ENCODE measurements at regions not wholly inside any gene's neighbourhood (a gene's known extent, or its start where the extent isn't known, plus 50 kb on each side); places are given as distances from the start of the nearest gene placed in this dataset.
"Not testable (repeated sequence)": the region's sequence is repeated elsewhere in the genome, so short reads cannot be mapped to it uniquely, and the experiment has no call there.

DNA sequence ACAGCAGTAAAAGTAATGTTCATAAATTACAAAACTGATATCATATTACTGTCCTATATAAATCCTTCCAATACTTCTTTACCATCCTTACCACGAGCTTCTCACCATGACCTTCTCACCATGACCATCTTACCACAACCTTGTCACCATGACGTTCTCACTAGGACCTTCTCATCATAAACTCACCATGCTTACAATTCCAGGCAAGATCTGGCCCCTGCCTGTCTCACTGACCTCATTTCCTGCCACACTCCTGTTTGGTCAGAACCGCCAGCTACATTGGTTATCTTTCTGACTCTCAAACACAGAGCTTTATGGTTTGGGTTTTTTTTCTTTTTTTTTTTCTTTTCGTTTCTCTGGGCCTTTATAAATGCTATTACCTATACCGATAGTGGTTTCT, 827.6 kb downstream of the RNF144A start:
- no peak for DNase-seq (ENCODE audit: low read depth in 1 of 2, low spot score in 1 of 2)

DNA sequence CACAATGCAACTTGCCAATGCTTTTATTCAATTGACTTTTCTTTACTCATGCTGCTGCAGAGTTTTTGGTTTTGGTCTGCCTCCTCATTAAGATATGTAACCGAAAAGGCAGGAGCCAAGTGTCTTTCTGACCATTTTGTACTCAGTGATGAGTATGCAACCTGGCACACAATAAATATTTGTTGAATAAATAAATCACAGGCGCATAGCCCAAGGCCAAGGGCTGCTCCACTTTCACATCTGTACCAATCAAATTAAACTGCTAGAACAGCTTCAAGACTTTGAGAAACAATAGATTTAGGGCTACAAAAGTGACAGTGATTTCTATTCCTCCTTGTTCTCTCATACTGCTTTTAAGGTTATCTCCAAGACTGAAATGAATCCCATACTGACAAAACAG, 828.2 kb downstream of the RNF144A start:
- no peak for DNase-seq (ENCODE audit: low read depth in 1 of 2, low spot score in 1 of 2)

DNA sequence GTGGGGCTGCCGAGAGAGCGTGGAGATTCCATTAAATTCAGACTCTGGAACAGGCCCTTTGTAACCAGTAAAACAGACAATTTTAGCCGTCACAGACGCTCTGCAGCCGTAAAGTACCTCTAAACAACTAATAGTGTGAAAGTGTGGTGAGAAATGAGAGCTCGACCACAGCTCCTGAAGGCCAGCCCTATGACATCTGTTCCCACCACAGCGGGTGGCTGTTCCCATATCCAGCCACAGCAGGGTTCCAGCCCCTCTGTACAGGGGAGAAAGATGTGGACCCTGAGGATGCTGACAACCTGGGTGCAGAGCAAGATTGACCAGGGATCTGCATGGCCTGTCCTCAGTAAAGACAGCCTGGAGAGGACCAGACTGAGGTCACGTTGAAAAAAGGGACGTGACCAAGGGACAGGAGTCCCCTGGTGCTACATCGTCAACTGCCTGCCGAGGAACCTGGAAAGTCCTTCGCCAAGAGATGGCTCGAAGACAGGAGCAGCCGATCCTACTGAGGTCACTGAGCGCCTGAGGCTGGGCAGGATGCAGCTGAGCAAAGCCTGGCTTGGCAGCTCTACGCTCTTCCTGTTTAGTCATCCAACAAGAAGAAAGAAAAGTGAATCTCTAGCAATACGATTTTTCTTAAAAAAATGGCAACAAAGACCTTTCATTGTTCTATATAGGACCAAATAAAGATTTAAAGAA, 831.7 kb downstream of the RNF144A start:
- no peak for DNase-seq (ENCODE audit: low read depth in 1 of 2, low spot score in 1 of 2)

DNA sequence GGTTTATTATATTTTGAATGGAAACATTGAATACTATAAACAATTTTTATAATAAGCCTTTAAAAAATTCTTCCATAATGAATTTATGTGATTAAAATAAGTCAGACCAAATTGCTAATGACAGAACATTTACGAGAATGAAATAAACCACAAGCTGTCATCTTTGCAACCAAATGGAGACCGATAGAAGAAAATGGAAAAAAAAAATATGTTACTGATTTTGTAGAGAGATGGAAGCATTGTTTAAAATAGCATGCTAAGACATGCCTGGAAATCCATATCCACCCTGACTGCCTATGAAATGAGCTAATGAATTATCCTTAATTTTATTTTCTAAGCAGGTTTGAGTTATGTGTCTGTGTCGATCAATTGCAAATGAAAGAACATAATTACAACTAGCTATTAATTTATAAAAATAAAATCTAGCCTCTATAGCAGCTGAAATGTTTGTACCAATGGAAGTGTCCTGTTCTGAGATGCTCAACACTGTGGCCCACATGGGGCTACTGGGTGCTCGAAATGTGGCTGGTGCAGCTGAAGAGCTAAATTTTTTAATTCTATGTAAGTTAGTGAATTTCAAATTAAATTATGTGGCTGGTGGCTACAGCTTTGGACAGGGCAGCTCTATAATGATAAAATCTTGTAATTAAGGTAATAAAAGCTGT, 832.8 kb downstream of the RNF144A start:
- no peak for DNase-seq (ENCODE audit: low read depth in 1 of 2, low spot score in 1 of 2)

DNA sequence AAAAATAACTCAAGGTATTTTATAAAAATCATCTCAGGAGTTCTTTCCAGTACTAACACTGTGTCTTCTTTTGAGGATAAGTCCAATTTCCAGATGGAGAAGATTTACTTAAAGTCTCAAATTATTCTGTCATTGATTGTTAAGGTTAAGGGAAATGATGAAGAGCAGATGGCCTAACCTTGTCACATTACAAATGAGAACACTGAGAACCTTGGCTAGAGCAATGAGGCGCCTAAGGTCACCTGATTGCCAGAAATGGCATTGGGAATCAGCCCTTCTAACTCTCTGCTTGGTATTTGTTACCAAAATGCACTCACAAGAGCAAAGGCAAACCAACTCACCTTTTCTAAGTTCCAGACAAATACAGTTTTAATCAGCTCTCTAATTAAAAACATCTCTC, 835.1 kb downstream of the RNF144A start:
- no peak for DNase-seq (ENCODE audit: low read depth in 1 of 2, low spot score in 1 of 2)

DNA sequence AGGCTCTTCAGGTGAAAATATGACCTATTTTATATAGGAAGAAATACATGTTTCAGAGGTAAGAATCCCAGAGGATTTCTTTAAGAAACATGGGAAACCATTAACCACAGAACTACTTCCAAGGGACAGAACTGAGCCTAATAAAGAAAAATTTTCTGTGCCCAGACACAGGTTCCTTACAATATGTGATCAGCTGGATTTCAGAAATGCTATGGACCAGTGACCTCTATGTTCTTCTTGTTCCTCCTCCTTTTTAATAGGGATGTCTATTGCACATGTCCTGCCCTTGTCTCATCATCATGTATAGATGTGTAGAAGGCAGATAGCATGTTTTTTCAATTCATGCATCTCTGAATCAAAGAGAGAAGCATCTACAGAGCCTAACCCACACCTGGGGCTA, 836.6 kb downstream of the RNF144A start:
- DNase-seq (ENCODE audit: low read depth in 1 of 2, low spot score in 1 of 2): no peak

DNA sequence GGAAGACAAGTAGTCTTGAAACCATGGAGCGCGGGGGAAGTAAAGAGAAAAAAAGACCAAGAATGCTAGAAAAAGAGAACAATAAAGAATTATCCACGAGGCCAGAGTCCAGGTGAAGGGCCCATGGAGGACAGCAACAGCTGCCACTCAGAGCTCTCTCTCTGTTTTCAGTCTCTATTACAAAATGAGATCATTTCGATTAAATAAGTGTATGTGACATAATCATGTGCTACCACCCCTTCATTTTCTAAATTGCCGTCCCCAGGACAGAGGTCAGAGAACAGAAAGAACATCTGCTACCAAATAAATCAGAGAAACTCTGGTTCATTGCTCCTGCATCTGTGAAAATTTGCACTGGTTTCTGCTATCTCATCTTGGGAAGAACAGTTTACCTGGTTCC, 838.7 kb downstream of the RNF144A start:
- no peak for DNase-seq (ENCODE audit: low read depth in 1 of 2, low spot score in 1 of 2)

DNA sequence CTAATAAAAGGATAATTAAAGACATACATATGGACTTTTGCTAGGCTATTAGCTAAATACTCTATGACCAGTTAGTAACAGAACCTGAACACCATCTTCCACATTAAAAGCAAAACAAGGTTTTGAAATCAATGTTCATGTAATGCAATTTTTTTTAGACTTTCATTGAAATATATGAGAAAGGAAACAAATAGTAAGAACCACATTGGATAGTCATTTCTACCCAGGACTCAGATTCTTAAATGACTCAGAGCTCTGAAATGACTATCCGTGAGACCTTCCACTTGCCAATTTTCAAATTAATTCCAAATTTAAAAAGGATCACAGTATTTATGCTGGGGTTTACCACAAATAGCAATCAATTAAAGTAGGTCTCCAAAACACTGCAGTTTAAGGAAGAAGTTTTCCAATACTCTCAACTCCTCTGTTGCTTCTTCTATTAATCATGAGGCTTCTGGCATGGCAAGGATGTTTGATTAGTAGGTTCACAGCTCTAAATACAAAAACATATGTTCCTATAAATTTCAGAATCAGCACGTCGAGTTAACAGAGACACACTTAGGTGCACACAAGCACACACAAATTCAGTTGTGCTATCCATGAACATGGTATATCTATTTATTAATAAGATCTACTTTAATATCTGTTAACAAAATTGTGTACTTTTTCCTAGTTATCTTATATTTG, 841.0 kb downstream of the RNF144A start:
- DNase-seq (ENCODE audit: low read depth in 1 of 2, low spot score in 1 of 2): no peak

DNA sequence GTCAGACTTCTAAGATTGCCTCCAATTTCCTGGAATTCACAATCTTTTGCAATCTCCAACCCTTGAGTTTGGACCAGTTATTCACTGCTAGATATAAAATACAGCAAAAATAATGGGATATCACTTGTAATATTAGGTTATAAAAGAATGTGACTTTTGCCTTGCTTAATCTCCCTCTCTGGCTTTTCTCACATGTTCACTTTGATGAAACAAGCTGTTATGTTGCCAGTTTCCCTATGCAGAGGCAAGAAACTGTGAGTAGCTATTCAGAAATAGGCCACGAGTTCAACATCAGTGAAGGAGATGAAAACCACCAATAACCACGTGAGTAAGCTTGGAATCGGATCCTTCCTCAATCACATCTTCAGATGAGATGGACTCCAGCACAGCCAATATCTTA, 842.7 kb downstream of the RNF144A start:
- no peak for DNase-seq (ENCODE audit: low read depth in 1 of 2, low spot score in 1 of 2)

DNA sequence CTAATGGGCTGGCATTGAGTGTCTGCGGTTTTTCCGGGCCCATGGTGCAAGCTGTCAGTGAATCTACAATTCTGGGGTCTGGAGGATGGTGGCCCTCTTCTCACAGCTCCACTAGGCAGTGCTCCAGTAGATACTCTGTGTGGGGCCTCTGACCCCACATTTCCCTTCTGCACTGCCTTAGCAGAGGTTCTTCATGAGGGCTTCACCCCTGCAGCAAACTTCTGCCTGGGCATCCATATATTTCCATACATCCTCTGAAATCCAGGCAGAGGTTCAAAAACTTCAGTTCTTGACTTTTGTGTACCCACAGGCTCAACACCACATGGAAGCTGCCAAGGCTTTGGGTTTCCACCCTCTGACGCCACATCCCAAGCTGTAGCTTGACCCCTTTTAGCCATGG, 846.2 kb downstream of the RNF144A start:
- not testable (repeated sequence) for DNase-seq (ENCODE audit: low read depth in 1 of 2, low spot score in 1 of 2)

DNA sequence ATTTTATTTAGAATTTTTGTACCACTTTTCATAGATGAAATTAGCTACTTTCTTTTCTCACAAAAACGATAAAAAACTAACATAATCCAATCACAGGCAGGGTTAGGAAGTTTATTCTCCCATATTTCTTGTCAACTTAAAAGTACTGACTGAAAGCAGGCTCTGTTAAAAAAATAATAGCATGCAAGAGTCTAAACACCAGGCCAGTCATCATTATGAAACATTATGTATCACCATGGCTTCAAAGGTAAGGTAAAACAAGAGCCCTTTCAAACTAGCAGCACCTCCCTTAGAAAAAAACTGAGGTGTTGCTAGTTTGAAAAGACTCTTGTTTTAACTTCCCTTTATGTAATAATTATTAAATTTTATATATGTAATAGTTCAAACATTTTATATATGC, 848.0 kb downstream of the RNF144A start:
- no peak for DNase-seq (ENCODE audit: low read depth in 1 of 2, low spot score in 1 of 2)

DNA sequence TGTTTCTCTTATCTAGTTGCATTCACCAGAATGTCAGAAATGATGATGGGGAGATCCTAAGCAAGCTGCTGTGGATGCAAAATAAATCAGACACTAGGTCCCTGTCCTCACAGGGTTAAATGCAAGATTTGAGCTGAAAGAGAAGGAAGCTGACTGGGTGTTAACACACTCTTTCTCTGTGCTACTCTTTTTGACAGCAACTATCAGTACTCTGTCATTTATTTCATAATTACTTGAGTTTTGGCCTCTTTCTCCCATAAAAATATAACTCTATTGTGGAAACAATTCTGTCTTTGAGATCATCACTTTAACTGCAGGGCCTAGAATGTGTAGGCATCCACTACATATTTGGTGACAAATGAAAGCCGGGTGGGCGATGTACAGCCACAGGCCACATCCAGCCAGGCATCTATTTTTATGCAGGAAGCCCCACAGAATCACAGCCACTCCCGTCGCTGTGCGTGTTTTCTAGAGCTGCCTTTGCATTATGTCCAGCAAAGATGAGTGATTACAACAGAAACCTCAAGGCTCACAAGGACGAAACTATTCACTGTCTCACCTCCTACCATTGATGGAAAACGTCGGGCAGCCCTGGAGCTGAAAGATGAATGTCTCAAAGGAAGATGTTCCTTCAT, 849.0 kb downstream of the RNF144A start:
- no peak for DNase-seq (ENCODE audit: low read depth in 1 of 2, low spot score in 1 of 2)

DNA sequence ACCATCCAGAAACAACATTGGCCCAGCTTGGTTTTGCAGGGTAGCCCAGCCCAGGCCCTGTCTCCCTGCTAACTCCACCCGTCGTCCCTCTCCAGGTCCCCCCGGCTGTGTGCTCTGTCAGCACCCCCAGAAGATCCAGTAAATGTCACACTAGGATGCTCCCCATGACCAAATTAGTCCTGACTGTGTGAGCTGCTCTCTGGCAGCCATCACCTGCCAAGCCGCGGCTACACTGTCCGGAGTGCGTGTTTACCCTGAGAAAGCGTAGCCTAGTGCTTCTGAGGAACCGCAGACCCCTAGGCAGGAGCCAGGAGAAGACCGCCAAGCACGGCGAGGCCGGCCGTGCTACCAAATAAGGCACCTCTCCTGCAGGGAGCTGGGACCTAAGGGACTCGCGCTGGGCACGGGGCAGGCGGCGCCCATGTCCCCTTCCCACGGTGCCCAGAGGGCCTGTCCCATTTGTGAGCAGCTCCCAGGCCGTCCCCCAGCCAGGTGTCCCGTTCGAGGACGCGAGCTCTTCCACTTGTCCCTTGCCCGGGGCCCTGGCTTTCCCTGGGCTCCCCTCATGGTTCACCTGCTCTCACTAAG, 849.9 kb downstream of the RNF144A start:
- DNase-seq (ENCODE audit: low read depth in 1 of 2, low spot score in 1 of 2): no peak

DNA sequence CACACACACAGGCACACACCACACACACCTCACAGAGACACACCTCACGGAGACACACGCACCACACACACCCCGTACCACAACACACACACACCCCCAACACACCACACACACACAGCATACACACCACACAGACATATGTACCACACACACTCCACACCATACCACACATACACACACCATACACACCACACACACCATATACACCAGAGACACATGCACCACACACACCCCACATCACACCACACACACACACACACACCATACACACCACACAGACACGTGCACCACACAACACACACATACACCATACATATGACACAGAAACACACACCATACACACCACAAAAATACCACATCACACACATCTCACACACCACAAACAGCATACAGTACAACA, 850.7 kb downstream of the RNF144A start:
- DNase-seq (ENCODE audit: low read depth in 1 of 2, low spot score in 1 of 2): no peak

DNA sequence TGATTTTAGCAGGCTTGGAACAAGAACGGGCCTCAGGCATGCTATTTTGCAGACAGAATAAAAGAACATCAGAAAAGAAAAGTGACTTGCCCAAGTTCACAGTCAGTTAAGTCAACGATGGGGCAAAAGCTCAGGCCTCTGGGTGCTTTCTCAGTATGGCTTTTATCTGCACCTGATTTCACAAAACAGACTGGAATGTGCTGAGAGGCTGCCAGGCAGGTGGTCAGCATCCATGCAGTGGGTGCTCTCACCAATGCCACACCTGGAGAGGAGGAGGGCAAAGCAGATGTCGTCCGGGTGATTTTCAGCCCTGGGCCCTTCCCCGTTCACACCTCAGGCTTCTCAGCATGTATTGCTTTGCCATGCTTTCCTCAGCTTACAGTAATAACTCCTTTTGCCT, 854.6 kb downstream of the RNF144A start:
- DNase-seq (ENCODE audit: low read depth in 1 of 2, low spot score in 1 of 2): no peak

DNA sequence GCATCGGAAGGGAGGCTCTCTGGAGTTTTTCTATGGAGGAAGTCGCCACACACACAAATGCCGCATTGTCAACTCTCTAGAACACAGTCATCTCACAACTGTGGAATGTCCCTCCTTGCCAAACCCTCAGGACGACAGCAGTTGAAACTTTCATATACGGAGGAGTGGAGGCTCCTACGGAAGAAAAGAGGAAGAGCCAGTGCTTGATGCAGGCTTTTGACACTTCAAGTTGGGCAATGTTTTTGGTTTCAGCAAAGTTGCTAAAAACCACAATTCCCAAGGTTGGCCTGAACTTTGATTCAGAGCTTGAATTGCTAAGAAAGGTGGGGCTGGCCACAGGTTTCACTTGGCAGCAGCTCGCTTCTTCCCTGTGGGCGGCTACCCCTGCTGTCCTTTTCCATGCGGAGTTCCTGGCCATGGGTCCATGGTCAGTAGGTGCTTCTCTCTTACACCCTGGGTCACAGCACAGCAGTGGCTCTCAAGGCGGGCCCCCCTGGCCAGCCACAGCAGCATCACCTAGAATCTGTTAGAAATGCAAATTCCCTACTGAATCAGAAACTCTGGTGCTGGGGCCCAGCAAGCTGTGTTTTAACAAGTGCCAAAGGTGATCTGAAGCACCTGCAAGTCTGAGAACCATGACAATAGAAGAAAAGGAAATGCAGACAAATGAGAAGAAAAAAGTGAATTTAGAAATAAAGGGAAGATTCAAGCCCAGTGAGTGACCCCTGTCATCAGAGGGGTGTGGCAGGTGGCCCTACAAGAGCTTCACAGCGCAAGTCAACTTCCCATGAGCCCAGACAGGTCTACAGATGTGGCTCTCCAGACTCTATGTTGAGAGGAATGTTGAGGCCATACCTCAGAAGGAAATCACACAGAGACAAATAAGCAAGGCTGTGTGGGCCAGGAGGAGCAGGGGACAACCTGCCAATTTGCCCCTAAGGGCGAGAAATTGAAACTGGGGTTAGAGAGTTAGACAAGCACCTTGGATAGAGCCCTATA, 856.4 kb downstream of the RNF144A start:
- DNase-seq (ENCODE audit: low read depth in 1 of 2, low spot score in 1 of 2): peak in 1 of 2 donors; percentile 15

DNA sequence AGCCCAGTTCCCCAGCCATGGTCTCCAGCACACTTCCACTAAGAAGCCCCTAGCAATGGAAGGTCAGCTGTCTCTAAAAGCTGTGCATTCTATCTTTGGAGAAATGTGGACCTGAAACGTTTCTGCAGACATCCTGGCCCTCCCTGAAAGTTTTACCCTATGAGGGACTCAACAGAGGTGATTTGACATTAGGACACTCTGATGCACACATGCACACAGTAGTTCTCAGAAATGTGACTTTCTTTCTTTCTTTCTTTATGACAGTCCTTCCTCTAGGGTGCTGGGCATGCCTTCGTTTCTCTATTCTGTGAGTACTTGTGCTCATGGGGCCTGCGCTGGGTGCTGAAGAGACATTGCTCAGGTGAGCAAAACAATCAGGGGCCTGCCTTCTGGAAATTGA, 857.3 kb downstream of the RNF144A start:
- DNase-seq (ENCODE audit: low read depth in 1 of 2, low spot score in 1 of 2): no peak

DNA sequence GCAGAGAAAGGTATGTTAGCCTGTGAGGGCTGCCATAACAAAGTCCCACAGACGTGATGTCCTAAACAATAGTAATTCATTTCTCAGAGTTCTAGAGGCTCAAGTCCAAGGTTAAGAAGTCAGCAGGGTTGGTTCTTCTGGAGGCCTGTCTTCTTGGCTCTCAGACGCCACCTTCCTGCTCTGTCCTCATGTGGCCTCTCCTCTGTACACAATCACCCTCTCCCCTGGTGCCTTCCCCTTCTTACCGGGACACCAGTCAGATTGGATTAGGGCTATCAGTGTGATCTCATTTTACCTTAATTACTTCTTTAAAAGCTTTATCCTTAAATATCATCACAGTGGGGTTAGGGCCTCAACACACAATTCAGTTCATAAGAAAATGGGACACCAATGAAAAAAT, 860.5 kb downstream of the RNF144A start:
- DNase-seq (ENCODE audit: low read depth in 1 of 2, low spot score in 1 of 2): no peak

DNA sequence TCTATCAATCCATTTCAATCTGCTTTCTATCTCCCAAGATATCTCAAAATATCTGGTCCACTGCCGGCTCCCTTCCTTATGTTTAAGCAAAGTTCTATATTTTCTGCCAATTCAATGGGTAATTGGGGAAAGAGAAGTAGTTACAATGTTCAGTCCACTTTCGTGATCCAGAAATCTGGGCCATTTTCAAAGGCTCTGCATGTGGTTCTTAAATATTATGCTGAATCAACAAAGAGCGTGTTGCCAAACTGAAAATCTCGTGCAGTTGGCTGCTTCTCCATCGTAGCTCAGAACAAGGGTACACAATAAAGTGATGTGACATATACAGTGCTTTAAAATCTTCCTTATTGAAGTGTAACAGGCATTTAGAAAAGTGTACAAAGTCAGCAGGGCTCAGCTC, 863.1 kb downstream of the RNF144A start:
- DNase-seq (ENCODE audit: low read depth in 1 of 2, low spot score in 1 of 2): no peak

DNA sequence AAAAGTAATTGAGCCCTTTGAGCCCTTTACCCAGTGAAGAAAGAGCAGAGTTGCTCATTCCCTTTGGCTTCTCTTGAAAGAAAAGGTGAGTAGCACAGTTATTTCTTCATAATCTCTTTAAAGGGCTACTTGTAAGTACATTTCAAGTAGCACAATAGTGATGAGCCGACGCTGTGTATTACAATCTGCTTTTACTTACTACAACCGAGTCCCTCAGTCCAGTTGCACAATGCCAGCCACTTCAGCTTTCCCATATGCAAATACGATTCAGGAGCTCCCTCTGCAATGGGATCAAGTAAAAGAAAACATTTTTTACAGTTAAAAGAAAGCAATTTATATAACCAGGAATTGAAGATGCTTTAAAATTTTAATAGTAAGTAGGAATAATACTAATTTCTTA, 868.5 kb downstream of the RNF144A start:
- no peak for DNase-seq (ENCODE audit: low read depth in 1 of 2, low spot score in 1 of 2)
